ENCODE measurements at regions not wholly inside any gene's neighbourhood (a gene's known extent, or its start where the extent isn't known, plus 50 kb on each side); places are given as distances from the start of the nearest gene placed in this dataset.

GRCh38 chr2:2701813-2702212 lies 370.7 kb upstream of the MYT1L start:
- Histone ChIP-seq H3K27ac (no peak overlapping the region), H3K4me2 (no peak overlapping the region), H2AFZ (no peak overlapping the region), H4K20me1 (ENCODE audit: insufficient read depth) (no peaks in the 10 kb centered on the region; the same call in 1 of the 2 replicates), H3K4me3 (no peak overlapping the region), H3K9me2 (ENCODE audit: insufficient read depth) (no peaks in the 10 kb centered on the region), H3K27me3 (ENCODE audit: insufficient read depth, low read depth) (peaks cover 100% of the 10 kb centered on the region), H3K79me2 (ENCODE audit: low read depth) (no peaks in the 10 kb centered on the region), H3K4me1 (replicated peaks; ENCODE audit: insufficient read depth) (no peaks in the 10 kb centered on the region), H3K36me3 (ENCODE audit: low read depth) (no peaks in the 10 kb centered on the region), H3F3A (ENCODE audit: insufficient read depth, low read depth) (no peaks in the 10 kb centered on the region), H3K9me3 (ENCODE audit: insufficient read depth, low read depth) (no peaks in the 10 kb centered on the region)
- intact Hi-C loops (cut with micrococcal nuclease; ENCODE audit: unreplicated experiment), result no loop called here
- no TSS peak for BruUV-seq (replicated peaks)
- POLR2A ChIA-PET (ENCODE audit: unreplicated experiment), result no interaction called here
- no peak for DNase-seq
- no peak for TF ChIP-seq CTCF (conservative IDR thresholded peaks at IDR 0.05)
- TF ChIP-seq EZH2 (IDR thresholded peaks at IDR 0.05; ENCODE audit: low read depth), result no peak
- CTCF ChIA-PET, result no interaction called here

- Histone ChIP-seq H3K4me3 (no peak overlapping the region), H3K36me3 (ENCODE audit: low read depth) (no peaks in the 10 kb centered on the region), H4K20me1 (ENCODE audit: insufficient read depth) (no peaks in the 10 kb centered on the region; the same call in 1 of the 2 replicates), H3K9me2 (ENCODE audit: insufficient read depth) (no peaks in the 10 kb centered on the region), H3K9me3 (ENCODE audit: insufficient read depth, low read depth) (no peaks in the 10 kb centered on the region), H2AFZ (no peak overlapping the region), H3K79me2 (ENCODE audit: low read depth) (no peaks in the 10 kb centered on the region), H3K27me3 (ENCODE audit: insufficient read depth, low read depth) (peaks cover 100% of the 10 kb centered on the region), H3K4me2 (no peak overlapping the region), H3K27ac (no peak overlapping the region), H3K4me1 (replicated peaks; ENCODE audit: insufficient read depth) (no peaks in the 10 kb centered on the region), H3F3A (ENCODE audit: insufficient read depth, low read depth) (no peaks in the 10 kb centered on the region)
- no peak for DNase-seq
- no TSS peak for BruUV-seq (replicated peaks)
- ChIA-PET POLR2A (ENCODE audit: unreplicated experiment) (no interaction called here), CTCF (no interaction called here)
- intact Hi-C loops (cut with micrococcal nuclease; ENCODE audit: unreplicated experiment), result no loop called here
- no peak for TF ChIP-seq EZH2 (IDR thresholded peaks at IDR 0.05; ENCODE audit: low read depth)
- TF ChIP-seq CTCF (conservative IDR thresholded peaks at IDR 0.05), result no peak
Measured at GRCh38 chr2:2701176-2701781, 370.2 kb upstream of the MYT1L start.

- Histone ChIP-seq H2AFZ (no peak overlapping the region), H3K4me2 (no peak overlapping the region), H3K4me3 (no peak overlapping the region), H4K20me1 (ENCODE audit: insufficient read depth) (no peaks in the 10 kb centered on the region; the same call in 1 of the 2 replicates), H3K27ac (no peak overlapping the region), H3K4me1 (replicated peaks; ENCODE audit: insufficient read depth) (no peaks in the 10 kb centered on the region), H3K9me3 (ENCODE audit: insufficient read depth, low read depth) (no peaks in the 10 kb centered on the region), H3F3A (ENCODE audit: insufficient read depth, low read depth) (no peaks in the 10 kb centered on the region), H3K79me2 (ENCODE audit: low read depth) (no peaks in the 10 kb centered on the region), H3K9me2 (ENCODE audit: insufficient read depth) (no peaks in the 10 kb centered on the region), H3K27me3 (ENCODE audit: insufficient read depth, low read depth) (peaks cover 100% of the 10 kb centered on the region), H3K36me3 (ENCODE audit: low read depth) (no peaks in the 10 kb centered on the region)
- no TSS peak for BruUV-seq (replicated peaks)
- POLR2A ChIA-PET (ENCODE audit: unreplicated experiment), result no interaction called here
- intact Hi-C loops (cut with micrococcal nuclease; ENCODE audit: unreplicated experiment), result no loop called here
- TF ChIP-seq CTCF (conservative IDR thresholded peaks at IDR 0.05), result no peak
- TF ChIP-seq EZH2 (IDR thresholded peaks at IDR 0.05; ENCODE audit: low read depth), result no peak
- no peak for DNase-seq
- CTCF ChIA-PET, result no interaction called here
Measured at GRCh38 chr2:2699121-2699505, 368.0 kb upstream of the MYT1L start.

Measured in PC-9 (cell line).